HG02970 (cell line): ENCODE measurements at regions not wholly inside any gene's neighbourhood (a gene's known extent, or its start where the extent isn't known, plus 50 kb on each side); places are given as distances from the start of the nearest gene placed in this dataset.
"Not testable (repeated sequence)": the region's sequence is repeated elsewhere in the genome, so short reads cannot be mapped to it uniquely, and the experiment has no call there.

ENCODE experiments used
- ATAC-seq: cut with Tn5 transposase; IDR thresholded peaks from one replicate; pipeline ENCODE4 v1.9.1; 2021; ENCODE audit warnings: mild to moderate bottlenecking, moderate library complexity, moderate number of reproducible peaks; ENCODE audit not compliant: unreplicated experiment, low FRiP score

GRCh38 chr18:79592684-79593083 is 86.9 kb upstream of the CTDP1 start:
- not testable (repeated sequence) for ATAC-seq

GRCh38 chr18:79595876-79596374 is 83.7 kb upstream of the CTDP1 start:
- no peak for ATAC-seq

GRCh38 chr18:79596446-79597175 is 83.0 kb upstream of the CTDP1 start:
- no peak for ATAC-seq

GRCh38 chr18:79597176-79597830 is 82.3 kb upstream of the CTDP1 start:
- ATAC-seq: no peak

GRCh38 chr18:79597831-79598632 is 81.6 kb upstream of the CTDP1 start:
- no peak for ATAC-seq

GRCh38 chr18:79598633-79599175 is 80.9 kb upstream of the CTDP1 start:
- ATAC-seq: no peak

GRCh38 chr18:79599441-79599931 is 80.1 kb upstream of the CTDP1 start:
- no peak for ATAC-seq

GRCh38 chr18:79600141-79600540 is 79.5 kb upstream of the CTDP1 start:
- no peak for ATAC-seq

- no peak for ATAC-seq
These were observed 79.0 kb upstream of the CTDP1 start for GRCh38 chr18:79600596-79600995.

GRCh38 chr18:79601234-79601633 is 78.4 kb upstream of the CTDP1 start:
- ATAC-seq: no peak

GRCh38 chr18:79603321-79604204 is 76.0 kb upstream of the CTDP1 start:
- ATAC-seq: no peak

GRCh38 chr18:79604205-79604912 is 75.2 kb upstream of the CTDP1 start:
- no peak for ATAC-seq

- no peak for ATAC-seq
These were observed 74.4 kb upstream of the CTDP1 start for GRCh38 chr18:79604913-79605880.

- not testable (repeated sequence) for ATAC-seq
These were observed 73.5 kb upstream of the CTDP1 start for GRCh38 chr18:79606071-79606470.

GRCh38 chr18:79606621-79607331 is 72.8 kb upstream of the CTDP1 start:
- no peak for ATAC-seq

- ATAC-seq: no peak
These were observed 72.1 kb upstream of the CTDP1 start for GRCh38 chr18:79607361-79607952.

GRCh38 chr18:79608069-79608468 is 71.5 kb upstream of the CTDP1 start:
- ATAC-seq: no peak
